Type B pancreatic cell (in vitro differentiated cells): ENCODE measurements at regions not wholly inside any gene's neighbourhood (a gene's known extent, or its start where the extent isn't known, plus 50 kb on each side); places are given as distances from the start of the nearest gene placed in this dataset.

ENCODE experiments used
- DNase-seq: peaks from one replicate; pipeline ENCODE4 v3.0.0; 2021; ENCODE audit warnings: mixed read lengths; ENCODE audit not compliant: unreplicated experiment; ENCODE audit errors: extremely low spot score
- H3K27ac Mint-ChIP-seq: 2 replicates; pipeline ENCODE4 v1.8.0; 2021; ENCODE audit warnings: mild to moderate bottlenecking, mixed read lengths
- H3K27me3 Mint-ChIP-seq: 2 replicates; pipeline ENCODE4 v1.8.0; 2021; ENCODE audit warnings: mixed read lengths
- H3K36me3 Mint-ChIP-seq: 2 replicates; pipeline ENCODE4 v1.8.0; 2021; ENCODE audit warnings: mixed read lengths
- H3K4me1 Mint-ChIP-seq: one replicate; pipeline ENCODE4 v1.8.0; 2021; ENCODE audit warnings: mixed read lengths; ENCODE audit not compliant: unreplicated experiment
- H3K4me3 Mint-ChIP-seq: 2 replicates; pipeline ENCODE4 v1.8.0; 2021; ENCODE audit warnings: mild to moderate bottlenecking, mixed read lengths
- H3K9me3 Mint-ChIP-seq: 2 replicates; pipeline ENCODE4 v1.8.0; 2021; ENCODE audit warnings: mixed read lengths
- TF ChIP-seq, protein P1 (sequence below): fragments of 200-600 bp; sonication (generic); conservative IDR thresholded peaks from 2 replicates; pipeline ENCODE4 v1.5.0; 2021; ENCODE audit warnings: antibody characterized with exemption, mild to moderate bottlenecking

DNA sequence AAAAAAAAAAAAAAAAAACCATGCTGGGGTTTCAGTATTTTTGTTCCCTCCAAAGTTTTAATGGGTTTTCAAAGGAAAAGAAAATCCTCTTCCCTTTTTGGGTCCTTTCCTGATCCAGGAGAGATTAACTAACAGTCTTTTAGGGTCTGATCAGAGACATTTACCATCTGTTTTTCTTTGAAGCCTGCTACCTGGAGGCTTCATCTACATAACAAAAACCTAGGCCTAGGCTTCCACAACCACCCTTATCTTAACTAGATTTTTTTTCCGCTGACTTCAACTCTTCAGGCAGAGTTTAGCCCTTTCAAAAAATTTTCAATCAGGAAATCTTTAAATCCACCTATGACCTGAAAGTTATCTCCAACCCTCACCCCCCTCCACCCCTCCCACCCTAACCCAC is 154.7 kb downstream of the MBD2 start:
- no peak for DNase-seq
- Mint-ChIP-seq H3K27me3 (no peaks in the 10 kb centered on the region), H3K36me3 (no peaks in the 10 kb centered on the region), H3K4me1 (no peaks in the 10 kb centered on the region), H3K27ac (no peak overlapping the region), H3K4me3 (no peak overlapping the region), H3K9me3 (no peaks in the 10 kb centered on the region)
- TF ChIP-seq, protein P1, sequence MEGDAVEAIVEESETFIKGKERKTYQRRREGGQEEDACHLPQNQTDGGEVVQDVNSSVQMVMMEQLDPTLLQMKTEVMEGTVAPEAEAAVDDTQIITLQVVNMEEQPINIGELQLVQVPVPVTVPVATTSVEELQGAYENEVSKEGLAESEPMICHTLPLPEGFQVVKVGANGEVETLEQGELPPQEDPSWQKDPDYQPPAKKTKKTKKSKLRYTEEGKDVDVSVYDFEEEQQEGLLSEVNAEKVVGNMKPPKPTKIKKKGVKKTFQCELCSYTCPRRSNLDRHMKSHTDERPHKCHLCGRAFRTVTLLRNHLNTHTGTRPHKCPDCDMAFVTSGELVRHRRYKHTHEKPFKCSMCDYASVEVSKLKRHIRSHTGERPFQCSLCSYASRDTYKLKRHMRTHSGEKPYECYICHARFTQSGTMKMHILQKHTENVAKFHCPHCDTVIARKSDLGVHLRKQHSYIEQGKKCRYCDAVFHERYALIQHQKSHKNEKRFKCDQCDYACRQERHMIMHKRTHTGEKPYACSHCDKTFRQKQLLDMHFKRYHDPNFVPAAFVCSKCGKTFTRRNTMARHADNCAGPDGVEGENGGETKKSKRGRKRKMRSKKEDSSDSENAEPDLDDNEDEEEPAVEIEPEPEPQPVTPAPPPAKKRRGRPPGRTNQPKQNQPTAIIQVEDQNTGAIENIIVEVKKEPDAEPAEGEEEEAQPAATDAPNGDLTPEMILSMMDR: no peak

GRCh38 chr18:54060343-54061005 is 164.0 kb downstream of the MBD2 start:
- Mint-ChIP-seq H3K4me3 (no peak overlapping the region), H3K9me3 (no peaks in the 10 kb centered on the region)
- DNase-seq: no peak

DNA sequence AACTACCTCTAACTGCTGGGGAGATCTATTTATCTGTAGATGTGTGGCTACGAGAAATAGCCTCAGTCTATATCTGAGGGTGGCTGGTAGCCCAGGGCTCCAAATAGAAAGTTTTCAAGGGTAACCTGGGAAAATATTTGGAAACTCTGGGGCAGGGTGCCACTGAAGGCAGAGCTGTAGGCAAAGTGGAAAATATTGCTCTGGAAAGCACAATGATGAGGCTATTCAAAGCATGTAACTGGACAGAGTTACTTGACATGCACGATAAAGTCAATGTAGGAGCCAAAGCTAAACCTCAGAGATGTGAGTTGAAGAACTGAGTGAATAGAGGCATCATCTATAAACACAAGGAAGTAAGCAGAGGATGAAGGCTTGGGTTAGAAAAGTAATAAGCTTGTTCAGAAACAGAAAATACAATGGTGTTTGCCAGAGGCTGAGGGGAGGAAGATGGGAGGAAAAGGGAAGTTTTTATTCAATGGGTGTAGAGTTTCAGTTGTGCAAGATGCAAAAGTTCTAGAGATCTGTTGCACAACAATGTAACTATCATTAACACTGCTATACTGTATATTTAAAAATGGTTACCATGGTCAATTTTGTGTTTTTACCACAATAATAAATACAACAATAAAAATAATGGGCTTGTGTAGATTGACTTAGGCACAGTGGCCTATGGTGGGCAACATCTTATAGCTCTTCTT is 171.6 kb downstream of the MBD2 start:
- no peak overlapping the region for H3K27ac Mint-ChIP-seq
- DNase-seq: no peak
- no peaks in the 10 kb centered on the region for H3K9me3 Mint-ChIP-seq
- peaks cover 6% of the 10 kb centered on the region for H3K27me3 Mint-ChIP-seq
- TF ChIP-seq, protein P1: no peak
- no peak overlapping the region for H3K4me3 Mint-ChIP-seq
- H3K36me3 Mint-ChIP-seq: no peaks in the 10 kb centered on the region
- no peaks in the 10 kb centered on the region for H3K4me1 Mint-ChIP-seq

More at GRCh38 chr18:54060343-54061005, 164.0 kb downstream of the MBD2 start:
- Mint-ChIP-seq H3K4me1 (no peaks in the 10 kb centered on the region), H3K27ac (no peak overlapping the region), H3K27me3 (peaks cover 28% of the 10 kb centered on the region), H3K36me3 (no peaks in the 10 kb centered on the region)
- TF ChIP-seq, protein P1: no peak

DNA sequence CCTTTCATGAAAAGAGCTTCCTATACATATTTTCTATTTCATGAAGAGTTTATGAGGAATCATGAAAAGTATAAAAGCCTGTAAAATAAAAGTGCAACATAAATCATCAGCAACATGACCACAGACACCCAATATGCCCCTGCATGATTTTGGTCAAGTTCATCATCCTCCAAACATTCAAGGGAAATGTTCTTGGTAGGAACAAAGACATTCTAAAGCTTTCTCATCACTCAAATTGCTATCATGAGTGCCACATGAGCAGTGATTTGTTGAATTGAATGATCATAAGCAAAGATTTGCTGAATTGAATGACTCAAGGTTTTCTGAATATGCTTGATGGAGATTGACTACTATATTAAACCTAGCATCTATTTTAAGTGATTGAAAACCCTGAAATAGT is 172.2 kb downstream of the MBD2 start:
- no peak for DNase-seq
- Mint-ChIP-seq H3K27ac (no peak overlapping the region), H3K27me3 (peaks cover under 1% of the 10 kb centered on the region), H3K36me3 (no peaks in the 10 kb centered on the region), H3K4me1 (no peaks in the 10 kb centered on the region), H3K9me3 (no peaks in the 10 kb centered on the region), H3K4me3 (no peak overlapping the region)
- TF ChIP-seq, protein P1: no peak

GRCh38 chr18:54043484-54044251 is 180.8 kb downstream of the MBD2 start:
- Mint-ChIP-seq H3K27me3 (peaks cover 3% of the 10 kb centered on the region), H3K27ac (no peak overlapping the region), H3K4me1 (no peaks in the 10 kb centered on the region), H3K36me3 (no peaks in the 10 kb centered on the region), H3K4me3 (no peak overlapping the region), H3K9me3 (no peaks in the 10 kb centered on the region)
- DNase-seq: no peak
- TF ChIP-seq, protein P1: no peak
